Naive thymus-derived CD8-positive, alpha-beta T cell (primary cell): ENCODE measurements at regions not wholly inside any gene's neighbourhood (a gene's known extent, or its start where the extent isn't known, plus 50 kb on each side); places are given as distances from the start of the nearest gene placed in this dataset.

Experiments
- ATAC-seq, 2 donors: fragments of 150-1000 bp; cut with Tn5 transposase in 1 of 2; sonication (Bioruptor Pico), chemical (Tn5 transposase) in 1 of 2; 1 replicate in 1 of 2; 2 replicates in 1 of 2; pipeline ENCODE4 v1.10.0; 2021; ENCODE audit warnings: mild to moderate bottlenecking in 2 of 2, moderate library complexity in 2 of 2
- POLR2A ChIA-PET: fragments of 350-600 bp; sonication (Branson Sonifier 250); formaldehyde crosslinking; loops from one replicate; lab custom pipeline; 2021; ENCODE audit warnings: antibody characterized with exemption; lab: Charles Lee
- DNase-seq, 10 donors: peaks; one replicate each; pipeline versions ENCODE4 v3.0.0 to v3.0.0-alpha.2; 2020 to 2022
- H3K27ac Mint-ChIP-seq, 10 donors: one replicate each; pipeline ENCODE4 v1.8.0; 2020 to 2022; ENCODE audit warnings: mild to moderate bottlenecking in 10 of 10, mixed read lengths in 10 of 10, moderate library complexity in 4 of 10, inconsistent platforms in 1 of 10
- H3K27me3 Mint-ChIP-seq, 5 donors: one replicate each; pipeline ENCODE4 v1.8.0; 2021 to 2022; ENCODE audit warnings: mixed read lengths in 5 of 5
- H3K36me3 Mint-ChIP-seq, 3 donors: one replicate each; pipeline ENCODE4 v1.8.0; 2020 to 2022; ENCODE audit warnings: mixed read lengths in 3 of 3, mild to moderate bottlenecking in 2 of 3, inconsistent platforms in 1 of 3
- H3K4me1 Mint-ChIP-seq, 4 donors: one replicate each; pipeline ENCODE4 v1.8.0; 2021 to 2022; ENCODE audit warnings: mixed read lengths in 4 of 4
- H3K4me3 Mint-ChIP-seq, 10 donors: one replicate each; pipeline ENCODE4 v1.8.0; 2020 to 2022; ENCODE audit warnings: mild to moderate bottlenecking in 10 of 10, mixed read lengths in 10 of 10, moderate library complexity in 6 of 10, inconsistent platforms in 1 of 10
- H3K9me3 Mint-ChIP-seq, 9 donors: one replicate each; pipeline ENCODE4 v1.8.0; 2020 to 2022; ENCODE audit warnings: mixed read lengths in 9 of 9, mild to moderate bottlenecking in 3 of 9, inconsistent platforms in 1 of 9, moderate library complexity in 1 of 9

- ATAC-seq (no peak), DNase-seq (no peak)
- peaks cover 3 to 8% (median 5%) of the 10 kb centered on the region in 5 donors for H3K27me3 Mint-ChIP-seq
- POLR2A ChIA-PET: no interaction called here
- H3K36me3 Mint-ChIP-seq: no peaks in the 10 kb centered on the region
- peaks cover 0 to 3% (median 0%) of the 10 kb centered on the region in 9 donors for H3K9me3 Mint-ChIP-seq
- H3K27ac Mint-ChIP-seq: no peak overlapping the region
- H3K4me3 Mint-ChIP-seq: no peak overlapping the region
- peaks cover 0 to 3% (median 0%) of the 10 kb centered on the region in 4 donors for H3K4me1 Mint-ChIP-seq
Measured at GRCh38 chr13:50187352-50188029, 172.2 kb downstream of the KCNRG start.

GRCh38 chr13:50188696-50189095 lies 173.5 kb downstream of the KCNRG start:
- peaks cover 0 to 3% (median 0%) of the 10 kb centered on the region in 4 donors for H3K4me1 Mint-ChIP-seq
- no peak for DNase-seq
- peaks cover 0 to 3% (median 0%) of the 10 kb centered on the region in 9 donors for H3K9me3 Mint-ChIP-seq
- peaks cover 3 to 8% (median 5%) of the 10 kb centered on the region in 5 donors for H3K27me3 Mint-ChIP-seq
- POLR2A ChIA-PET: no interaction called here
- no peak overlapping the region for H3K4me3 Mint-ChIP-seq
- ATAC-seq: no peak
- H3K36me3 Mint-ChIP-seq: no peaks in the 10 kb centered on the region
- no peak overlapping the region for H3K27ac Mint-ChIP-seq

- Mint-ChIP-seq H3K27me3 (peaks cover 3 to 8% (median 5%) of the 10 kb centered on the region in 5 donors), H3K4me3 (no peak overlapping the region), H3K27ac (no peak overlapping the region), H3K4me1 (peaks cover 0 to 3% (median 0%) of the 10 kb centered on the region in 4 donors), H3K36me3 (no peaks in the 10 kb centered on the region), H3K9me3 (peaks cover 0 to 3% (median 0%) of the 10 kb centered on the region in 9 donors)
- POLR2A ChIA-PET: no interaction called here
- DNase-seq (no peak), ATAC-seq (no peak)
Measured at GRCh38 chr13:50189450-50189849, 174.2 kb downstream of the KCNRG start.

GRCh38 chr13:50191004-50191403 lies 175.8 kb downstream of the KCNRG start:
- Mint-ChIP-seq H3K27me3 (peaks cover 5 to 8% (median 5%) of the 10 kb centered on the region in 5 donors), H3K9me3 (peaks cover 0 to 3% (median 0%) of the 10 kb centered on the region in 9 donors), H3K27ac (no peak overlapping the region), H3K4me1 (peaks cover 0 to 3% (median 0%) of the 10 kb centered on the region in 4 donors), H3K36me3 (no peaks in the 10 kb centered on the region), H3K4me3 (no peak overlapping the region)
- ATAC-seq: no peak
- no peak for DNase-seq
- POLR2A ChIA-PET: no interaction called here

- no peaks in the 10 kb centered on the region for H3K36me3 Mint-ChIP-seq
- peaks cover 2 to 15% (median 5%) of the 10 kb centered on the region in 5 donors for H3K27me3 Mint-ChIP-seq
- ATAC-seq (no peak), DNase-seq (no peak)
- H3K4me1 Mint-ChIP-seq: peaks cover 0 to 3% (median 0%) of the 10 kb centered on the region in 4 donors
- POLR2A ChIA-PET: no interaction called here
- no peak overlapping the region for H3K4me3 Mint-ChIP-seq
- no peaks in the 10 kb centered on the region for H3K9me3 Mint-ChIP-seq
- no peak overlapping the region for H3K27ac Mint-ChIP-seq
Measured at GRCh38 chr13:50192272-50192813, 177.1 kb downstream of the KCNRG start.

GRCh38 chr13:50195045-50195444 lies 179.8 kb downstream of the KCNRG start:
- peaks cover 0 to 10% (median 2%) of the 10 kb centered on the region in 5 donors for H3K27me3 Mint-ChIP-seq
- POLR2A ChIA-PET: no interaction called here
- no peaks in the 10 kb centered on the region for H3K9me3 Mint-ChIP-seq
- ATAC-seq: no peak
- DNase-seq: no peak
- peaks cover 0 to 2% (median 0%) of the 10 kb centered on the region in 4 donors for H3K4me1 Mint-ChIP-seq
- no peak overlapping the region for H3K4me3 Mint-ChIP-seq
- H3K36me3 Mint-ChIP-seq: no peaks in the 10 kb centered on the region
- no peak overlapping the region for H3K27ac Mint-ChIP-seq

- Mint-ChIP-seq H3K4me3 (no peak overlapping the region), H3K36me3 (no peaks in the 10 kb centered on the region)
- POLR2A ChIA-PET: no interaction called here
Measured at GRCh38 chr13:50196118-50196517, 180.9 kb downstream of the KCNRG start.

GRCh38 chr13:50197705-50198104 lies 182.5 kb downstream of the KCNRG start:
- Mint-ChIP-seq H3K27ac (no peak overlapping the region), H3K36me3 (no peaks in the 10 kb centered on the region), H3K4me1 (peaks cover 0 to 3% (median 1%) of the 10 kb centered on the region in 4 donors), H3K9me3 (no peaks in the 10 kb centered on the region), H3K27me3 (peaks cover 0 to 14% (median 2%) of the 10 kb centered on the region in 5 donors), H3K4me3 (no peak overlapping the region)
- no peak for DNase-seq
- POLR2A ChIA-PET: interaction anchor here (0.7 kb wide), 1 partner anchor 541 kb away, joined by 3 read pairs; no protein-coding TSS in a partner anchor
- no peak for ATAC-seq

More at GRCh38 chr13:50196118-50196517, 180.9 kb downstream of the KCNRG start:
- no peak overlapping the region for H3K27ac Mint-ChIP-seq
- H3K4me1 Mint-ChIP-seq: peaks cover 0 to 2% (median 0%) of the 10 kb centered on the region in 4 donors
- no peak for DNase-seq
- no peak for ATAC-seq
- H3K9me3 Mint-ChIP-seq: no peaks in the 10 kb centered on the region
- H3K27me3 Mint-ChIP-seq: peaks cover 0 to 10% (median 2%) of the 10 kb centered on the region in 5 donors

GRCh38 chr13:50198508-50198907 lies 183.3 kb downstream of the KCNRG start:
- Mint-ChIP-seq H3K27me3 (peaks cover 0 to 14% (median 2%) of the 10 kb centered on the region in 5 donors), H3K4me3 (no peak overlapping the region), H3K9me3 (no peaks in the 10 kb centered on the region), H3K36me3 (no peaks in the 10 kb centered on the region), H3K27ac (no peak overlapping the region), H3K4me1 (peaks cover 0 to 3% (median 1%) of the 10 kb centered on the region in 4 donors)
- DNase-seq: no peak
- POLR2A ChIA-PET: no interaction called here
- no peak for ATAC-seq

- Mint-ChIP-seq H3K36me3 (no peaks in the 10 kb centered on the region), H3K9me3 (no peaks in the 10 kb centered on the region), H3K4me1 (peaks cover 0 to 3% (median 1%) of the 10 kb centered on the region in 4 donors), H3K4me3 (no peak overlapping the region), H3K27me3 (peaks cover 0 to 12% (median under 1%) of the 10 kb centered on the region in 5 donors), H3K27ac (no peak overlapping the region)
- no peak for ATAC-seq
- POLR2A ChIA-PET: no interaction called here
- no peak for DNase-seq
Measured at GRCh38 chr13:50200569-50200968, 185.3 kb downstream of the KCNRG start.

- no peak overlapping the region for H3K4me3 Mint-ChIP-seq
Measured at GRCh38 chr13:50200988-50201387, 185.7 kb downstream of the KCNRG start.

GRCh38 chr13:50202485-50202884 lies 187.2 kb downstream of the KCNRG start:
- H3K27ac Mint-ChIP-seq: no peak overlapping the region
- POLR2A ChIA-PET: interaction anchor here (0.7 kb wide), 1 partner anchor 208 kb away, joined by 6 read pairs; no protein-coding TSS in a partner anchor

More at GRCh38 chr13:50200988-50201387, 185.7 kb downstream of the KCNRG start:
- ATAC-seq: no peak
- no peak for DNase-seq
- Mint-ChIP-seq H3K9me3 (no peaks in the 10 kb centered on the region), H3K36me3 (no peaks in the 10 kb centered on the region), H3K27ac (no peak overlapping the region), H3K4me1 (peaks cover 0 to 3% (median 1%) of the 10 kb centered on the region in 4 donors), H3K27me3 (peaks cover 0 to 10% (median 0%) of the 10 kb centered on the region in 5 donors)
- POLR2A ChIA-PET: no interaction called here

More at GRCh38 chr13:50202485-50202884, 187.2 kb downstream of the KCNRG start:
- peaks cover 0 to 3% (median 1%) of the 10 kb centered on the region in 4 donors for H3K4me1 Mint-ChIP-seq
- H3K9me3 Mint-ChIP-seq: no peaks in the 10 kb centered on the region
- peaks cover 0 to 4% (median 0%) of the 10 kb centered on the region in 5 donors for H3K27me3 Mint-ChIP-seq
- DNase-seq: no peak
- H3K4me3 Mint-ChIP-seq: no peak overlapping the region
- ATAC-seq: no peak
- no peaks in the 10 kb centered on the region for H3K36me3 Mint-ChIP-seq
